Kasumi-1 (cell line): ENCODE measurements at regions not wholly inside any gene's neighbourhood (a gene's known extent, or its start where the extent isn't known, plus 50 kb on each side); places are given as distances from the start of the nearest gene placed in this dataset.

Experiments
- DNase-seq, 2 experiments: peaks; one replicate each; lab custom pipeline; 2025; lab: John Stamatoyannopoulos, UW

DNA sequence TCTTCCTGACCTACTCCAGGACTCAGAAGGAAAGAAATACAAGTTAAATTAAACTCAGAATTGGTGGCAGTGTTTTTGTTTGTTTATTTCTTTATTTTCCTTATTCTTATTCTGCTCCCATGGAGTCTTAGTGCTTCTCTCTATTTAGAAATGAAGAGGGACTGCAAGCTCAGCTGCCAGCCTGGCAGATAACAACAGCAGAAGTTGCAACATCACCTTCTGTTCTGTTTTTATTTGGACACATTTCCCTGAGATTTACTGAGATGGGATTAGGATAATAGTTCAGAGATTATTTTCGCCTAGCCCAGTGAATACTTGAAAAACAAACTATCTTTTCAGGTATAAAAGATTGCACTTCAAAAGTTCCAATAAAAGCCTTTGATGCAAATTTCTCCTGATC is 70.4 kb upstream of the DTNA start:
- DNase-seq, result no peak

DNA sequence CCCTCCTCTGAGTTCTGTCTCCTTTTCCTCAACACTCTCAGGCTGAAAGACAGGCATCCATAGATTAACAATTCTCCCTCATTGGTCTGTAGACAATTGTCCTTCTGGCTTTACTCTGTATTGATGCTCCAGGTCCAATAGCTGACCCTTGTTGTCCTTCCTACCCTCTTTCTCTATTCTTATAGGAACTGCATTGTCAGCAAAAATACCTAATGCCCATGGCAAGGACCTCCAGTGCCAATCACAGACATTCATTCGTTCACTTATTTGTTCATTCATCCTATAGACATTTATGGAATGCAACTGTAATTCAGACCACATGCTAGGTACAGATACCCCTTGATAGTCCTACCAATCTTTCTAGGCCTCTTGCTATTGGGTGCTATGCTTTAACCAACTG is 69.8 kb upstream of the DTNA start:
- DNase-seq, result no peak

DNA sequence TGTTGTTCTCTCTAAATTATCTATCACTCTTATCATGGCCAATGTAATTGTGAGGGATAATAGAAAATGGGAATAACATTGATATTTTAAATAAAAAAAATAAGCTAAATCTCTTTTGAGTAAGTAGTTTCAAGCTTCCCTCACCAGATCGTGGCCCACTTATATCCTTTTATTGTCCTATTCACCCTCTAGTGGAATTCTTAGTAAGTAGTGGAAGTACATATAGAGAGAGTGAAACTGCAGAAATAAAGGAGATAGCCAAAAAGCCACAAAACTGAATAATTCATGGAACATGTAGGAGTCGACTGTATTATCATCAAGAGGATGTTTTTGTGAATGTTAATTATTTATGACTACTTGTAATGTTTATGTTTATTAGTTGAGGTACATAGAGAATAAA is 66.1 kb upstream of the DTNA start:
- DNase-seq, result peak in 1 of 2 experiments; percentile 7

DNA sequence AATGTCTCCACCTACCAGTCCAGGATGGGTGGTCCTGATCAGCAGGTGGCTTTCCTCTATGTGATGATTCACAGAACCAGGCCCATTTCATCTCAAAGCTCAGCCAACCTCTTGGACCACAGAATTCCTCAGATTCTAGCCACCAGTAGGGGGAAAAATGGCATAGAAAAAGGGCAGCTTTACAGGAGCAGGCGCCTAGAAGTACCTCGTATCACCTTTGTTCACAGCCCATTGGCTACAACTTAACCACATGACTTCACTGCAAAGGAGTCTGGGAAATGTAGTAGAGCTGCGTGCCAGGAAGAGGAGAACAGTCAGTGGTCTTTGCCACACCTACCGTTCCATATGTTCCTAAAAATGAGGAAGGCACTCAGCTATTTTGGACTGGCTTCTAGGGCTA is 62.8 kb upstream of the DTNA start:
- peak; percentile 7 to 13 for DNase-seq

DNA sequence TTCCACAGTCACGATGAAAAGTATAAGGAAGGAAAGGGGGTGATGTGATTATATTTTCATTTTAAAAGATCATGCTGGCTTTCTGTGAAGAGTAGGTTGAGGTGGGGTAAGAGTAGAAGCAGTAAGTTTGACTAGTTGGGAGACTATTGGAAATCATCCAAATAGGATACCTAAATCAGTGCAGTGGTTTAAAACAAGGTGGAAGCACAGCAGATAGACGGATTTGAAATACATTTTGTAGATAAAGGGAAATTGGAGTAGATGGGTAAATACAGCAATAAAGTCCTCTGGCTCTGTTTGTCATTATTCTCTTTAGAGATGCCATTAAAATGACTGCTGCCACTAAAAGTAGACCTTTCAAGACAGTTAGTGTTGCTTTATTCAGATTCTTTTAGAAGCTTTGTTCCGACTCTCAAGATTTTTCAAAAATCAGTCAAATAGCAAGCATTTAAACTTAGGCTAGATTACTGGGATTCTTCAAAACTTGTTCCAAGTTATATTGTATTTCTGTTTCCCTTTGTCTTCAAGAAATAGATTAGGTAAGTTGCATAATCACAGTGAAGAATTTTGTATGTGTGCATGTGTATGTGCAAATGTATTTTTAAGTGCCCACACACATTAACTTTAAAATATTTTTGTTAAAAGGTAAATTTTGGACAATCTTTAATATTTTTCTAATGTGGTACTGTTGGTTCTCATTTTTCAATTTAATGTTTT is 61.7 kb upstream of the DTNA start:
- DNase-seq, result no peak

DNA sequence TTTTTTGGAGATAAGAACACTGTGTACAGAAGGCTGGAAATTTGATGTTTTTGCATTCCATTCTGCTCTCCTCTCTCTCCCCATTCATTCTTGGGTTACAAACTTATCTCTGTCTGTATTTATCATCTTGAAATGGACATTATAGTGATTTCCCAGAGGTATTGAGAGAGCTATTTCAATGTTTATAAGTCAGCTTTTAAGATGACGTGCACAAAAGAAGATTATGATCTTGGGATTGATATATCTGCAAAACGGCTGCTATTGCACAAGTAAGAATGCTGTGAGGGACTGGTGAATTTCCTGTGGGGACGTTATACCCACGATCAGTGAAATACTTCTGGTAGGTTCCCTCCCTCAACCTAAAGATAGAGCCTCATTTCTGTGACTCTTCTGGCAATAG is 61.0 kb upstream of the DTNA start:
- DNase-seq, result peak; percentile 7 to 13

DNA sequence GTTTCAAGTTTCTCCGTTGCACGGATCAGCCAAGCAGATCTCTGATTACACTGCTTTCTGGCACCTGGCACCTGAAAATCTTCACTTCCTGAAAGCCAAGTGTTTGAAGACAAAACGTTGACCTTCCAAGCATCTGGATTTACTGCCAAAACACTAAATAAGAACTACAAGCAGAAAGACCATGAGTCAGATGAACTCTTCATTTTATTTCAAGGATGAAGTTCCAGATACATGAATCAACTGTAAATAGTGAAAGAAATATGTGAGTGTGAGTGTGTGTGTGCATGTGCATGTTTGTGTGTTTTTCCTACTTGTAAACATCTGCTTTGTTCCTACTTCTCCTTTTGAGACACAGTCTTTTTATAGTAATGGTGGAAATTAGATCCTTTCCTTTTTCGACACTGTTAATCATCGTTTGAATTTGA is 60.0 kb upstream of the DTNA start:
- DNase-seq, result peak; percentile 28 to 55

DNA sequence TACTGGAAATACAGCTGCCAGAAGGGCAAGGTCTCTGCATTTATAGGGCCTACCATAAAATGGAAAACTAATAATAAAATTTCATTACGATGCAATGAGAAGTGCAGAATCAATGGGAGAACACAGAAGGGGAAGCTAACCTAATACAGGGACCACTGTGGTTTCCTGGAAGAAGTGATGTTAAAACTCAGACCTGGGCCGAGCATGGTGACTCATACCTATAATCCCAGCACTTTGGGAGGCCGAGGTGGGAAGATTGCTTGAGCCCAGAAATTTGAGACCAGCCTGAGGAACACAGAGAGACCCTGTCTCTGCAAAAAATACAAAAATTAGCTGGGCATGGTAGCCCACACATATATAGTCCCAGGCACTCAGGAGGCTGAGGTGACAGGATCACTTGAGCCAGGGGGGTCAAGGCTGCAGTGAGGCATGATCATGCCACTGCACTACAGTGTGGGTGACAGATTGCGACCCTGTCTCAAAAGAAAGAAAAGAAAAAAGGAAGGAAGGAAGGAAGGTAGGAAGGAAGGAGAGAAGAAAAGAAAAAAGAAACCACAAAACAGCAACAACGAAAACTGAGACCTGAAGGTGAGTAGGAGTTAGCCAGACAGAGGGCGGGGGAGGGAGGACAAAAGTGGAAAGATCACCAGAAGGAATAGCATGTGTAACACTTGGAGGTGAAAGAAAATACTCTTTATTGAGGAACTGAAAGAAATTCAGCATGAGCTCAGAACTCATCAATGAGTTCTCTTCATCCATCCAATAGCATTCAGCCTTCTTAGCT is 58.3 kb upstream of the DTNA start:
- peak; percentile 62 to 72 for DNase-seq

DNA sequence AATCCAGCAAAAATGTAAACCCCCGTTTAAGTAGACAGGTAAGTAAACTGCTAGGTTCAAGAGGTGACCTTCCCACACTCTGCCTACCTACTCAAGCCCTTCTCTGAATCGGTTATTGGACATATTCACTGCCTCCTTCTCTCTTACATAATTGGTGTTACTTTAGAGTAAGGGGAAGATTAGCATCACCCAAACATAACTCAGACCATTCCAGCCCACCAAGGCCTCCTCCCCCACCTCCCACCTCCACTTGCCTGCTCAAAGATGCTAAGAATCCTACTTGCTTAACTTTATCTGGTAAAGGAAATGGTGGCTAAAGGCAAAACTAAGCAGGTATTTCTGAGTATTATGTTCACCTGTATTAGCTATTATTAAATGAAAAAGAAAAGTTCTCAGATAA is 55.0 kb upstream of the DTNA start:
- DNase-seq, result no peak

DNA sequence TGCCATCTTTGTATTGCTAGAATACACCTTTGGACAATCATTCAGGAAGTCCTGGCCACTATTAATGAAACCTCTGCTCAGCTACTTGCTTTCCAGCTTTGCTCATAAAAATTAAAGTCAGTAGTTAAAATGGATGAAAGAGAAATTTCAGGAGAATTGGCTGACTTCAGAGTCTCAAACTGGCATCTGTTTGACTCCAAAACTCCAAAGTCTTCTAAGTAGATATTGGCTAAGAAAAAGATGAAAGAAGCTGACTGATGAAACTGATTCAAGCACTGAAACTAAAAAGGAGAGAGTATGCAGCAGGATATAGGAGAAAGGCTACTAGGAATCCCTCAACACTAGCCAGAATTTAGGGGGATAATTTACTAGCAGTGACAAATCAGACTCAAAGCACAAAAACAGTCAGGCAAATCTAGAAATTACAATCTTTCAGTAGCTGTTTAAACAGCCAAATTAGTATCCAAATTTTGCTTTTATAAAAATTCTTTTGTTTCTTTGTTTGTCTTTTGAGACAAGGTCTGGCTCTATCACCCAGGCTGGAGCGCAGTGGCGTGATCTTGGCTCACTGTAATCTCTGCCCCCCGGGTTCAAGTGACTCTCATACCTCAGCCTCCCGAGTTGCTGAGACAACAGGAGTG is 52.1 kb upstream of the DTNA start:
- no peak for DNase-seq

DNA sequence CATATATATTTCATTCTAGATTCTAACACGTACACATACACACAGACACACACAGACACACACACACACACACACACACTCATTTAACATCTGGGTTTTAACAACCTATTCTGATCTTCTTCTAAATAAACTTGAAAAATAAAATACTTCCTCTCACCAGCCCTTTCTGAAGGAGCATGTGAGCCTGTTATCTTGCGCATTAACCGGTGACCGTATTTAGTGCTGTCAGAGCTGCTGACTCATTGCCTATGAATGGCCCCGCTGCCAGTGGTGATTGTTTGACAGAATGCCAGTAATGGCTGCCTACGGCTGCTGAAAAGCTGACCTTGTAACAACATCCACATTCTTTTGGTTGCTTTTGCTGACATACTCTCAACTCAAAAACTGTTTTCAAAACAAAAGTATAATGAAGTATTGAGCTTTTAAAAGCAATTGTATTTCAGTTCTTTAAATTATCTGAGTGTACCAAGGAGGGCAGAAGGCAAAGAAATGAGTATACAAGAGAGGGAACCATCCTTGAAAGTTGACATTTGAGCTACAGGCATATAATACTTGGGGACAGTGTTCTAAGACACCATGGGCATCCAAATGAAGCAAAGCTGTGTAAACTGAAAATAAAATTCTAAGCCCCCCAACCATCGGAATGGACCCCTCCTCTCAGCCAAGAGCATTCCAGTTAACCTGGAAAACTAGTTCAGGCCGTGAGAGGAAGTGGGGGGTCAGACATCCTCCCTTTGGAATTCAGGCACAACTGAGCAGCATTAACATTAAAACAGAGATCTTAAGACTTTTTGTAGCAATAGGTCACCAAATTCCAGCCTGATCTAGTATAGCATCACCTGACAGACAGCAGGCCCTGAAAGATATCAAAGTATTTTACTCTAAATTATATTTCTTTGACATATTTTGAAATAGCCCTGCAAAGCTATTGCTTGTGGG is 50.2 kb upstream of the DTNA start:
- DNase-seq, result peak; percentile 25 to 52
